SU-DHL-6 (cell line): ENCODE measurements at regions not wholly inside any gene's neighbourhood (a gene's known extent, or its start where the extent isn't known, plus 50 kb on each side); places are given as distances from the start of the nearest gene placed in this dataset.

ENCODE experiments used
- H2AFZ ChIP-seq: fragments of 200-600 bp; sonication (generic); 2 replicates; pipeline ENCODE4 v1.6.1; 2014; ENCODE audit warnings: low read depth, mild to moderate bottlenecking, moderate library complexity, mixed read lengths, antibody characterized with exemption, low read length; ENCODE audit not compliant: severe bottlenecking
- H3F3A ChIP-seq: fragments of 200-600 bp; shearing (Covaris generic); 2 replicates; pipeline ENCODE4 v1.6.0; 2016; ENCODE audit warnings: antibody characterized with exemption, mild to moderate bottlenecking; ENCODE audit not compliant: insufficient read depth
- H3K27ac ChIP-seq: fragments of 200-600 bp; sonication (generic); 2 replicates; pipeline ENCODE4 v1.5.1; 2016; ENCODE audit warnings: low read depth, mild to moderate bottlenecking, low read length, moderate library complexity, mixed read lengths
- H3K27me3 ChIP-seq: fragments of 200-600 bp; sonication (generic), shearing (Covaris generic); 2 replicates; pipeline ENCODE4 v1.6.0; 2014; ENCODE audit warnings: mild to moderate bottlenecking, low read length
- H3K36me3 ChIP-seq: fragments of 200-600 bp; sonication (generic); 2 replicates; pipeline ENCODE4 v1.6.1; 2014; ENCODE audit warnings: mild to moderate bottlenecking, low read length, mixed read lengths
- H3K4me2 ChIP-seq: fragments of 300-600, 200-600 bp; shearing (Covaris generic), sonication (generic); 2 replicates; pipeline ENCODE4 v1.6.0; 2014; ENCODE audit warnings: low read length, low read depth, mild to moderate bottlenecking; ENCODE audit not compliant: poor library complexity, severe bottlenecking
- H3K4me3 ChIP-seq: fragments of 200-600 bp; sonication (generic); 2 replicates; pipeline ENCODE4 v1.5.1; 2014; ENCODE audit warnings: antibody characterized with exemption, low read length, mild to moderate bottlenecking, mixed read lengths; ENCODE audit not compliant: insufficient read depth, poor library complexity, severe bottlenecking
- H3K79me2 ChIP-seq: fragments of 200-600 bp; sonication (generic); 2 replicates; pipeline ENCODE4 v1.6.1; 2014; ENCODE audit warnings: mild to moderate bottlenecking, low read length, moderate library complexity; ENCODE audit not compliant: insufficient read depth
- H3K9ac ChIP-seq: fragments of 200-600 bp; sonication (generic); 2 replicates; pipeline ENCODE4 v1.7.0; 2014; ENCODE audit warnings: mild to moderate bottlenecking, low read length
- H3K9me2 ChIP-seq: fragments of 200-600 bp; sonication (generic); replicated peaks from 2 replicates; pipeline ENCODE4 v1.6.1; 2014; ENCODE audit warnings: low read length; ENCODE audit not compliant: insufficient read depth
- H3K9me3 ChIP-seq: fragments of 200-600 bp; sonication (generic); 2 replicates; pipeline ENCODE4 v1.6.1; 2014; ENCODE audit warnings: low read length, mixed read lengths; ENCODE audit not compliant: insufficient read depth
- H4K20me1 ChIP-seq: fragments of 200-600 bp; sonication (generic); 2 replicates; pipeline ENCODE4 v1.6.1; 2014; ENCODE audit warnings: low read depth, mild to moderate bottlenecking, antibody characterized with exemption, low read length, moderate library complexity, mixed read lengths
- EZH2phosphoT487 ChIP-seq: fragments of 200-600 bp; sonication (generic), shearing (Covaris generic); conservative IDR thresholded peaks from 2 replicates; pipeline ENCODE4 v1.6.1; 2018; ENCODE audit warnings: mild to moderate bottlenecking, antibody characterized with exemption, low read length, moderate library complexity, mixed read lengths
- TF ChIP-seq, protein P1 (sequence below): fragments of 200-600 bp; sonication (generic); IDR thresholded peaks from one replicate; pipeline ENCODE4 v1.5.1; 2017; ENCODE audit warnings: antibody characterized with exemption, mild to moderate bottlenecking, low read length, moderate library complexity; ENCODE audit not compliant: insufficient read depth, poor library complexity, severe bottlenecking

DNA sequence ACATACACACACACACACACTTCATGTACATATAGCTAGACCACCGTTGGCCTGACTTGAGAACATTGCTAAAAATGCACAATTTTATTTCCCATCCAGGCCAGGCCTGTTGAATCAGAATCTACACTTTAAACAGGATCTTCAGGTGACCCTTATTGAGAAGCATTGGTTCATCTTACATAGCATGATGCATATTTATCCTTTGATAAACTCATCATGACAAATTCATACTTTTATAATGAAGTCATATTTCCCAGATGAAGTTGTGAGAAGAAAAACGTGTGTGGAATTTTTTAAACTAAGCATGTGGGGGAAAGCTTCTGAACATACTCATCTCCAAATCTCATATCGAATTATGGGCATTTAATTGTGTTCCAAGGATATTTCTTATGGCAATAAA lies 877.7 kb downstream of the MRPL39 start:
- no peak overlapping the region for H3K4me3 ChIP-seq
- no peaks in the 10 kb centered on the region for H4K20me1 ChIP-seq
- H3K27ac ChIP-seq = no peak overlapping the region
- H3K27me3 ChIP-seq = no peaks in the 10 kb centered on the region
- TF ChIP-seq EZH2phosphoT487 = no peak
- TF ChIP-seq, protein P1, sequence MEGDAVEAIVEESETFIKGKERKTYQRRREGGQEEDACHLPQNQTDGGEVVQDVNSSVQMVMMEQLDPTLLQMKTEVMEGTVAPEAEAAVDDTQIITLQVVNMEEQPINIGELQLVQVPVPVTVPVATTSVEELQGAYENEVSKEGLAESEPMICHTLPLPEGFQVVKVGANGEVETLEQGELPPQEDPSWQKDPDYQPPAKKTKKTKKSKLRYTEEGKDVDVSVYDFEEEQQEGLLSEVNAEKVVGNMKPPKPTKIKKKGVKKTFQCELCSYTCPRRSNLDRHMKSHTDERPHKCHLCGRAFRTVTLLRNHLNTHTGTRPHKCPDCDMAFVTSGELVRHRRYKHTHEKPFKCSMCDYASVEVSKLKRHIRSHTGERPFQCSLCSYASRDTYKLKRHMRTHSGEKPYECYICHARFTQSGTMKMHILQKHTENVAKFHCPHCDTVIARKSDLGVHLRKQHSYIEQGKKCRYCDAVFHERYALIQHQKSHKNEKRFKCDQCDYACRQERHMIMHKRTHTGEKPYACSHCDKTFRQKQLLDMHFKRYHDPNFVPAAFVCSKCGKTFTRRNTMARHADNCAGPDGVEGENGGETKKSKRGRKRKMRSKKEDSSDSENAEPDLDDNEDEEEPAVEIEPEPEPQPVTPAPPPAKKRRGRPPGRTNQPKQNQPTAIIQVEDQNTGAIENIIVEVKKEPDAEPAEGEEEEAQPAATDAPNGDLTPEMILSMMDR = no peak
- H3K36me3 ChIP-seq = no peaks in the 10 kb centered on the region
- no peaks in the 10 kb centered on the region for H3F3A ChIP-seq
- no peaks in the 10 kb centered on the region for H3K79me2 ChIP-seq
- no peak overlapping the region for H2AFZ ChIP-seq
- H3K9me3 ChIP-seq = no peaks in the 10 kb centered on the region
- no peak overlapping the region for H3K9ac ChIP-seq
- H3K9me2 ChIP-seq = no peaks in the 10 kb centered on the region
- no peak overlapping the region for H3K4me2 ChIP-seq

DNA sequence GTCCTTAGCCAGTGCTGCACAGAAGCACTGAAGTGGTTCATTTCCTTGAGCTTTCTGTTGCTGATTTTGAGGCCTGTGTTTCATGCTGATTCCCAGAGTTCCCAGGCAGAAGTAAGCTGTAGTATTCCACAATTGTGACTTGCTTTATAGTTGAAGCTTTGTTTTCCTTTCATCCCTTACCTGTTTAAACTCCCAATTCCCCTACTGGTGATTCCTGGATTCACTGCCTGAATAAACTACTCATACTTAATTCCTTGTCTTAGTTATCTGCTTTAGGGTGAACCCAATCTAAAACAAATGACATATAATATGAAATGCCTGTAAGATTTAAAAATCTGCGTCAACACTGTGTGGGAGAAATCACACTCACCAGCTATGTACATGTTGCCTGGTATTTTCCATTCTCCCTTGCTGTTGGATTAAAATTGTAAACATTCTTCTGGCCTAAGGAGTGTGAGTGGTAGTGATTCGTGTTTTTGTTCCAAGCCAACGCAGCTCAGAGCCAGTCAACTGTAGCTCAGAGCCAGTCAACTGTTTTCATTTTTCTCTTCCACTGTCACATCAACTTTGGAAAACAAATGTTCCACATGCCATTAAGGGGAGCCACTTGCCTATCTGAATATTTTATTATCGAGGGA lies 879.4 kb downstream of the MRPL39 start:
- Histone ChIP-seq H3K9me2 (no peaks in the 10 kb centered on the region), H2AFZ (peak overlapping the region; percentile 22)
- no peak for TF ChIP-seq EZH2phosphoT487
- TF ChIP-seq, protein P1 = no peak

DNA sequence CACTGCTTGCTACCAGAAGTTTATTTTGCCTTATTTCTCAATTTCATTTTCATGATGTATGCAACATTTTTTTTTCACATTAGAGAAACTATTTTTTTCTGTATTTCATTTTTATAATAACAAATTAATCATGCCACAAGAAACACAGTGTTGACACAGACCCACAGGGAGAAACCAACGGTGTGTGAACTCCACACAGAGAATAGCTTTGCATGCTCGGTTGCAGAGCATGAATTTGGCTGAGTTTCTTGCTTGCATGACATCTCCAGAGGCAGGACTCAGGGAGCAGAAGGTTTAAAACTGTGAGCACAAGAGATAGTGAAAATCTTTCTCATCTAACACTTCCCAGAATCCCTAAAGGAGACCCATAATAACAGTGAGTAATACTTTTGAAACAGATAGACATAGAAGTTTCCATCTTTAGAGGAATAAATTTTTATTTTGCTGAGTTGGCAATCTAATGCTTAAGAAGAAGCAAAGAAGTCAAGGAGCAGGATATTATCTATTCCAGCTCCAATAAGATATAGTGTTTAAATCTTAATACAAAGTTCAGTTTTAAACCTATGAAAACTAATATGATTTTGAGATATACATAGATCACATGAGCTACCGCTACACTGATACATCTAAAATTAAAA lies 890.9 kb downstream of the MRPL39 start:
- no peak overlapping the region for H3K4me3 ChIP-seq
- H3K27ac ChIP-seq = no peak overlapping the region
- H3K36me3 ChIP-seq = no peaks in the 10 kb centered on the region
- H3K79me2 ChIP-seq = no peaks in the 10 kb centered on the region
- no peak overlapping the region for H2AFZ ChIP-seq
- no peak overlapping the region for H3K4me2 ChIP-seq
- no peak overlapping the region for H3K9ac ChIP-seq
- H4K20me1 ChIP-seq = no peaks in the 10 kb centered on the region
- H3K9me2 ChIP-seq = no peaks in the 10 kb centered on the region
- H3F3A ChIP-seq = no peaks in the 10 kb centered on the region
- no peak for TF ChIP-seq EZH2phosphoT487
- TF ChIP-seq, protein P1 = no peak
- no peaks in the 10 kb centered on the region for H3K27me3 ChIP-seq
- H3K9me3 ChIP-seq = no peaks in the 10 kb centered on the region

More for the DNA sequence above, 879.4 kb downstream of the MRPL39 start:
- no peak overlapping the region for H3K4me2 ChIP-seq
- no peak overlapping the region for H3K4me3 ChIP-seq
- H3K9me3 ChIP-seq = no peaks in the 10 kb centered on the region
- H3K36me3 ChIP-seq = no peaks in the 10 kb centered on the region
- H3K27ac ChIP-seq = no peak overlapping the region
- no peaks in the 10 kb centered on the region for H4K20me1 ChIP-seq
- no peaks in the 10 kb centered on the region for H3K79me2 ChIP-seq
- no peaks in the 10 kb centered on the region for H3K27me3 ChIP-seq
- H3F3A ChIP-seq = no peaks in the 10 kb centered on the region
- no peak overlapping the region for H3K9ac ChIP-seq
